MM.1S (cell line): ENCODE measurements at regions not wholly inside any gene's neighbourhood (a gene's known extent, or its start where the extent isn't known, plus 50 kb on each side); places are given as distances from the start of the nearest gene placed in this dataset.

Source experiments
- DNase-seq: peaks from one replicate; pipeline ENCODE4 v3.0.0-alpha.2; 2015
- H2AFZ ChIP-seq: fragments of 300-600 bp; sonication (generic); 2 replicates; pipeline ENCODE4 v1.6.0; 2016; ENCODE audit warnings: antibody characterized with exemption, low read length
- H3F3A ChIP-seq: fragments of 300-600 bp; sonication (generic); 2 replicates; pipeline ENCODE4 v1.6.1; 2016; ENCODE audit warnings: mild to moderate bottlenecking, antibody characterized with exemption, low read length, moderate library complexity, mixed read lengths; ENCODE audit not compliant: insufficient read depth
- H3K27ac ChIP-seq: fragments of 300-600 bp; sonication (generic); 2 replicates; pipeline ENCODE4 v1.5.1; 2016; ENCODE audit warnings: mild to moderate bottlenecking, low read length
- H3K27me3 ChIP-seq: fragments of 300-600 bp; sonication (generic); replicated peaks from 2 replicates; pipeline ENCODE4 v1.6.0; 2016; ENCODE audit warnings: low read length; ENCODE audit not compliant: insufficient read depth
- H3K36me3 ChIP-seq: fragments of 300-600 bp; sonication (generic); replicated peaks from 2 replicates; pipeline ENCODE4 v1.6.1; 2016; ENCODE audit warnings: mild to moderate bottlenecking, low read length, mixed read lengths; ENCODE audit not compliant: insufficient read depth
- H3K4me1 ChIP-seq: fragments of 300-600 bp; sonication (generic); 2 replicates; pipeline ENCODE4 v1.6.1; 2016; ENCODE audit warnings: low read length, mixed read lengths
- H3K4me2 ChIP-seq: fragments of 300-600 bp; sonication (generic); 2 replicates; pipeline ENCODE4 v1.6.0; 2016; ENCODE audit warnings: low read depth, low read length
- H3K4me3 ChIP-seq: fragments of 300-600 bp; sonication (generic); 2 replicates; pipeline ENCODE4 v1.5.1; 2016; ENCODE audit warnings: low read length, mixed read lengths
- H3K79me2 ChIP-seq: fragments of 300-600 bp; sonication (generic); 2 replicates; pipeline ENCODE4 v1.6.1; 2016; ENCODE audit warnings: mixed run types, low read length, mixed read lengths
- H3K9ac ChIP-seq: fragments of 300-600 bp; sonication (generic); 2 replicates; pipeline ENCODE4 v1.6.1; 2016; ENCODE audit warnings: low read length, mixed read lengths
- H3K9me2 ChIP-seq: fragments of 300-600 bp; sonication (generic); replicated peaks from 2 replicates; pipeline ENCODE4 v1.6.1; 2016; ENCODE audit warnings: mild to moderate bottlenecking, low read length, mixed read lengths; ENCODE audit not compliant: insufficient read depth
- H3K9me3 ChIP-seq: fragments of 300-600 bp; sonication (generic); replicated peaks from 2 replicates; pipeline ENCODE4 v1.6.1; 2016; ENCODE audit warnings: mild to moderate bottlenecking, low read length, mixed read lengths; ENCODE audit not compliant: insufficient read depth
- H4K20me1 ChIP-seq: fragments of 300-600 bp; sonication (generic); 2 replicates; pipeline ENCODE4 v1.6.1; 2016; ENCODE audit warnings: mild to moderate bottlenecking, low read length, moderate library complexity, mixed read lengths; ENCODE audit not compliant: insufficient read depth
- EZH2 ChIP-seq: fragments of 300-600 bp; sonication (generic); optimal IDR thresholded peaks from 2 replicates; pipeline ENCODE3; 2017; ENCODE audit warnings: low read depth, mild to moderate bottlenecking, antibody characterized with exemption, low read length, mixed read lengths
- EZH2phosphoT487 ChIP-seq: fragments of 300-600 bp; sonication (generic); IDR thresholded peaks from 2 replicates; pipeline ENCODE4 v1.6.1; 2018; ENCODE audit warnings: antibody characterized with exemption, low read length
- TF ChIP-seq, protein P1 (sequence below): fragments of 300-600 bp; sonication (generic); IDR thresholded peaks from 2 replicates; pipeline ENCODE4 v1.5.1; 2016; ENCODE audit warnings: antibody characterized with exemption, low read length, mixed read lengths

DNA sequence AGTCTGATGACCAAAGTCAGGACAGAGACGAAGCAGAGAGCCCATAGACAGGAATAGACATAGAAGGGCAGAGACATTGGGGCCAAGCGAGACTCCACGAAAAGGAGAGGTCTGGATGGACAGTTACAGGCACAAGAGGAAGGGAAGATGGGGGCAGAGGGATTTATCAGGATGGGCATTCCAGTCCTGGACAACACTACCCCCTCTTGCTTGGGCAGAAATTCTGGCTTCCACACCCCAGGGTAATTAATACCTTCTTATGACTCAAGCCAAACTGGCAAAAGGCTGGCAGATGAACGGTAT, 82.2 kb upstream of the MAFB start:
- no peak overlapping the region for H3K9ac ChIP-seq

GRCh38 chr20:40771848-40772511, 82.9 kb upstream of the MAFB start:
- Histone ChIP-seq H3K9ac (no peak overlapping the region), H3F3A (no peaks in the 10 kb centered on the region), H3K79me2 (no peaks in the 10 kb centered on the region), H2AFZ (no peak overlapping the region), H3K4me1 (0 out of 2 replicates have a peak, but pooled peaks cover 8% of the 10 kb centered on the region), H4K20me1 (no peaks in the 10 kb centered on the region), H3K27ac (no peak overlapping the region), H3K36me3 (no peaks in the 10 kb centered on the region), H3K27me3 (no peaks in the 10 kb centered on the region), H3K9me2 (no peaks in the 10 kb centered on the region), H3K9me3 (no peaks in the 10 kb centered on the region), H3K4me2 (no peak overlapping the region), H3K4me3 (no peak overlapping the region)
- DNase-seq, result no peak
- no peak for TF ChIP-seq EZH2
- TF ChIP-seq, protein P1, sequence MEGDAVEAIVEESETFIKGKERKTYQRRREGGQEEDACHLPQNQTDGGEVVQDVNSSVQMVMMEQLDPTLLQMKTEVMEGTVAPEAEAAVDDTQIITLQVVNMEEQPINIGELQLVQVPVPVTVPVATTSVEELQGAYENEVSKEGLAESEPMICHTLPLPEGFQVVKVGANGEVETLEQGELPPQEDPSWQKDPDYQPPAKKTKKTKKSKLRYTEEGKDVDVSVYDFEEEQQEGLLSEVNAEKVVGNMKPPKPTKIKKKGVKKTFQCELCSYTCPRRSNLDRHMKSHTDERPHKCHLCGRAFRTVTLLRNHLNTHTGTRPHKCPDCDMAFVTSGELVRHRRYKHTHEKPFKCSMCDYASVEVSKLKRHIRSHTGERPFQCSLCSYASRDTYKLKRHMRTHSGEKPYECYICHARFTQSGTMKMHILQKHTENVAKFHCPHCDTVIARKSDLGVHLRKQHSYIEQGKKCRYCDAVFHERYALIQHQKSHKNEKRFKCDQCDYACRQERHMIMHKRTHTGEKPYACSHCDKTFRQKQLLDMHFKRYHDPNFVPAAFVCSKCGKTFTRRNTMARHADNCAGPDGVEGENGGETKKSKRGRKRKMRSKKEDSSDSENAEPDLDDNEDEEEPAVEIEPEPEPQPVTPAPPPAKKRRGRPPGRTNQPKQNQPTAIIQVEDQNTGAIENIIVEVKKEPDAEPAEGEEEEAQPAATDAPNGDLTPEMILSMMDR, result no peak
- TF ChIP-seq EZH2phosphoT487, result no peak

More for the DNA sequence above, 82.2 kb upstream of the MAFB start:
- no peaks in the 10 kb centered on the region for H4K20me1 ChIP-seq
- no peaks in the 10 kb centered on the region for H3K36me3 ChIP-seq
- H3K27me3 ChIP-seq, result no peaks in the 10 kb centered on the region
- no peaks in the 10 kb centered on the region for H3K9me3 ChIP-seq
- no peak overlapping the region for H2AFZ ChIP-seq
- no peak overlapping the region for H3K4me3 ChIP-seq
- no peak overlapping the region for H3K27ac ChIP-seq
- TF ChIP-seq, protein P1, result no peak
- no peak for TF ChIP-seq EZH2phosphoT487
- no peak for TF ChIP-seq EZH2
- 0 out of 2 replicates have a peak, but pooled peaks cover 8% of the 10 kb centered on the region for H3K4me1 ChIP-seq
- no peaks in the 10 kb centered on the region for H3K79me2 ChIP-seq
- H3K9me2 ChIP-seq, result no peaks in the 10 kb centered on the region
- no peak overlapping the region for H3K4me2 ChIP-seq
- DNase-seq, result no peak
- H3F3A ChIP-seq, result no peaks in the 10 kb centered on the region

DNA sequence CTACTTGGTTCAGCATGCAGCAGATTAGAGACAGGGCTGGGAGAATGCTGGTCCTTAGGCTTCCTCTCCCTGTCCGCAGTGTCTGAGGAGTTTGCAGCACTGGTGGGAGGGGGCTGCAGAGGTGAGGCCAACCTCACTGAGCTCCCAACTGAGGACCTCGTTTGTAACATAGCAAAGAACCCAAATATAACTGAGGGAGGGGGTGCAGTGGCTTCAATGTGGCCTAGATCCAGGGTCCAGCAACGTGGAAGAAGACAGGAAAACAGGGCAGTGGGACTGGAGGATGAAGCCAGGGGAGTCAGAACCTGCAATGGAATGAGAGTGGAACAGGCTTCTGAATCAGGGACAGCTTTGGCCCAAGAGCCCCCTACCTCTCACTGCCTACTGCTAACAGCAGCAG, 84.3 kb upstream of the MAFB start:
- Histone ChIP-seq H3K79me2 (no peaks in the 10 kb centered on the region), H3K4me2 (no peak overlapping the region), H3K4me3 (no peak overlapping the region), H3K27ac (no peak overlapping the region), H3K36me3 (no peaks in the 10 kb centered on the region), H3K9me2 (no peaks in the 10 kb centered on the region), H3K27me3 (no peaks in the 10 kb centered on the region), H4K20me1 (no peaks in the 10 kb centered on the region), H3F3A (peaks cover under 1% of the 10 kb centered on the region; the same call in 1 of the 2 replicates), H3K9me3 (no peaks in the 10 kb centered on the region), H3K9ac (no peak overlapping the region), H3K4me1 (peaks cover 14% of the 10 kb centered on the region), H2AFZ (no peak overlapping the region)
- TF ChIP-seq EZH2 (no peak), EZH2phosphoT487 (no peak)
- TF ChIP-seq, protein P1, result no peak
- DNase-seq, result no peak
